ENCODE measurements at regions not wholly inside any gene's neighbourhood (a gene's known extent, or its start where the extent isn't known, plus 50 kb on each side); places are given as distances from the start of the nearest gene placed in this dataset.

DNA sequence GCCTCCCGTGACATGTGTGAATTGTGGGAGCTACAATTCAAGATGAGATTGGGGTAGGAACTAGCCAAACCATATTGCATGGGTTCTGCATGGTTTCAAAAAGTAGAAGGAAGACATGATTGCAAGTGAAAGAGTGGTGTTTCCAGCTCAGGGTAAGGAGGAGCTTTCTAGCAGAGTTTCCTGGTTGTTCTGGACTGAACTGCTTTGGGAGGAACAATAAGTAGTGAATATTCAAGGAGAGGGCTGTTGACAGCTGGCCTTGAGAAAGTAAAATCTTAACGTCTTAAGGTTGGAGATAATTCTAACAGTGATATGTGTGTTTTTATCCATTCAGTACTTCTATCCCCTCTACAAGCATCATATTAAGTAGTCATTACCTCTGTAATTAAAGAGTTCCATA, 62.2 kb upstream of the PRKG1 start:
- TF ChIP-seq, protein P1, sequence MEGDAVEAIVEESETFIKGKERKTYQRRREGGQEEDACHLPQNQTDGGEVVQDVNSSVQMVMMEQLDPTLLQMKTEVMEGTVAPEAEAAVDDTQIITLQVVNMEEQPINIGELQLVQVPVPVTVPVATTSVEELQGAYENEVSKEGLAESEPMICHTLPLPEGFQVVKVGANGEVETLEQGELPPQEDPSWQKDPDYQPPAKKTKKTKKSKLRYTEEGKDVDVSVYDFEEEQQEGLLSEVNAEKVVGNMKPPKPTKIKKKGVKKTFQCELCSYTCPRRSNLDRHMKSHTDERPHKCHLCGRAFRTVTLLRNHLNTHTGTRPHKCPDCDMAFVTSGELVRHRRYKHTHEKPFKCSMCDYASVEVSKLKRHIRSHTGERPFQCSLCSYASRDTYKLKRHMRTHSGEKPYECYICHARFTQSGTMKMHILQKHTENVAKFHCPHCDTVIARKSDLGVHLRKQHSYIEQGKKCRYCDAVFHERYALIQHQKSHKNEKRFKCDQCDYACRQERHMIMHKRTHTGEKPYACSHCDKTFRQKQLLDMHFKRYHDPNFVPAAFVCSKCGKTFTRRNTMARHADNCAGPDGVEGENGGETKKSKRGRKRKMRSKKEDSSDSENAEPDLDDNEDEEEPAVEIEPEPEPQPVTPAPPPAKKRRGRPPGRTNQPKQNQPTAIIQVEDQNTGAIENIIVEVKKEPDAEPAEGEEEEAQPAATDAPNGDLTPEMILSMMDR (IDR thresholded peaks at IDR 0.05): no peak
- no peak for TF ChIP-seq POLR2A (IDR thresholded peaks at IDR 0.05)

All from sigmoid colon (tissue), 3 donors.